Prostate gland (tissue), 2 donors: ENCODE measurements at regions not wholly inside any gene's neighbourhood (a gene's known extent, or its start where the extent isn't known, plus 50 kb on each side); places are given as distances from the start of the nearest gene placed in this dataset.

Experiments used
- CTCF ChIP-seq, 4 experiments: fragments of 200-600 bp in 2 of 4; fragments of 450-650 bp in 2 of 4; sonication (generic) in 2 of 4; IDR thresholded peaks; 1 replicate in 3 of 4; 2 replicates in 1 of 4; pipeline ENCODE4 v1.5.1; 2016 to 2019; ENCODE audit warnings: antibody characterized with exemption in 4 of 4, mild to moderate bottlenecking in 2 of 4, moderate library complexity in 2 of 4
- POLR2A ChIP-seq: fragments of 450-650 bp; IDR thresholded peaks from one replicate; pipeline ENCODE4 v1.6.1; 2016; ENCODE audit warnings: antibody characterized with exemption, mild to moderate bottlenecking

- no peak for TF ChIP-seq POLR2A
- no peak for TF ChIP-seq CTCF (IDR thresholded peaks at IDR 0.05)
Measured at GRCh38 chr10:4661511-4662255, 164.3 kb upstream of the AKR1E2 start.
